GM23338 (cell line): ENCODE measurements at regions not wholly inside any gene's neighbourhood (a gene's known extent, or its start where the extent isn't known, plus 50 kb on each side); places are given as distances from the start of the nearest gene placed in this dataset.

Source experiments
- ATAC-seq: fragments of 200-7000 bp; cut with Tn5 transposase; 3 replicates; pipeline ENCODE4 v1.9.1; 2020
- DNase-seq: peaks from one replicate; pipeline ENCODE4 v3.0.0-alpha.2; 2015; ENCODE audit warnings: low spot score
- H2AFZ ChIP-seq: fragments of 200-600 bp; sonication (generic); 2 replicates; pipeline ENCODE4 v1.8.0; 2016; ENCODE audit warnings: antibody characterized with exemption, mild to moderate bottlenecking, moderate library complexity
- H3F3A ChIP-seq: fragments of 200-600 bp; sonication (generic); replicated peaks from 2 replicates; pipeline ENCODE4 v1.8.0; 2017; ENCODE audit warnings: antibody characterized with exemption, mixed run types, low read depth
- H3K27ac ChIP-seq: fragments of 200-600 bp; sonication (generic); 2 replicates; pipeline ENCODE4 v1.6.1; 2016; ENCODE audit warnings: low read depth
- H3K27me3 ChIP-seq: fragments of 200-600 bp; sonication (generic); 2 replicates; pipeline ENCODE4 v1.8.0; 2016; ENCODE audit warnings: mild to moderate bottlenecking, mixed run types, moderate library complexity; ENCODE audit not compliant: insufficient read depth
- H3K36me3 ChIP-seq: fragments of 200-600 bp; sonication (generic); 2 replicates; pipeline ENCODE4 v1.8.0; 2016; ENCODE audit warnings: mild to moderate bottlenecking; ENCODE audit not compliant: insufficient read depth
- H3K4me1 ChIP-seq: fragments of 200-600 bp; sonication (generic); 2 replicates; pipeline ENCODE4 v1.8.0; 2016; ENCODE audit warnings: mild to moderate bottlenecking, moderate library complexity; ENCODE audit not compliant: insufficient read depth
- H3K4me2 ChIP-seq: fragments of 200-600 bp; sonication (generic); 2 replicates; pipeline ENCODE4 v1.7.1; 2017; ENCODE audit warnings: mixed run types
- H3K4me3 ChIP-seq: fragments of 200-600 bp; sonication (generic); 2 replicates; pipeline ENCODE4 v1.6.1; 2016; ENCODE audit warnings: mixed run types
- H3K79me2 ChIP-seq: fragments of 200-600 bp; sonication (generic); replicated peaks from 2 replicates; pipeline ENCODE4 v1.8.0; 2017; ENCODE audit warnings: mild to moderate bottlenecking; ENCODE audit not compliant: insufficient read depth
- H3K9me2 ChIP-seq: fragments of 200-600 bp; sonication (generic); 2 replicates; pipeline ENCODE4 v1.8.0; 2017; ENCODE audit not compliant: insufficient read depth
- H4K20me1 ChIP-seq: fragments of 200-600 bp; sonication (generic); replicated peaks from 2 replicates; pipeline ENCODE4 v1.8.0; 2017; ENCODE audit warnings: mild to moderate bottlenecking; ENCODE audit not compliant: insufficient read depth
- H3K27ac Mint-ChIP-seq: 2 replicates; pipeline ENCODE4 v1.8.0; 2020; ENCODE audit warnings: inconsistent platforms, mild to moderate bottlenecking, moderate library complexity, mixed read lengths
- H3K27me3 Mint-ChIP-seq: 3 replicates; pipeline ENCODE4 v1.8.0; 2022; ENCODE audit warnings: low read depth, mild to moderate bottlenecking, moderate library complexity, mixed read lengths, inconsistent platforms; ENCODE audit not compliant: insufficient read depth, poor library complexity
- H3K36me3 Mint-ChIP-seq: 3 replicates; pipeline ENCODE4 v1.8.0; 2021; ENCODE audit warnings: low read depth, mild to moderate bottlenecking, inconsistent platforms, moderate library complexity, mixed read lengths
- H3K4me1 Mint-ChIP-seq: 3 replicates; pipeline ENCODE4 v1.8.0; 2020; ENCODE audit warnings: mild to moderate bottlenecking, inconsistent platforms, mixed read lengths
- H3K4me3 Mint-ChIP-seq: 3 replicates; pipeline ENCODE4 v1.8.0; 2021; ENCODE audit warnings: moderate library complexity, mild to moderate bottlenecking, inconsistent platforms, mixed read lengths
- H3K9me3 Mint-ChIP-seq: 3 replicates; pipeline ENCODE4 v1.8.0; 2020; ENCODE audit warnings: moderate library complexity, mild to moderate bottlenecking, inconsistent platforms, mixed read lengths
- EZH2 ChIP-seq: fragments of 200-600 bp; sonication (generic); IDR thresholded peaks from one replicate; pipeline ENCODE4 v1.8.0; 2017; ENCODE audit warnings: antibody characterized with exemption, mild to moderate bottlenecking, low read depth; ENCODE audit not compliant: unreplicated experiment
- JUNB ChIP-seq: IDR thresholded peaks from one replicate; pipeline ENCODE4 v1.6.1; 2016; ENCODE audit warnings: antibody characterized with exemption; ENCODE audit not compliant: unreplicated experiment
- POLR2AphosphoS5 ChIP-seq: IDR thresholded peaks from 2 replicates; pipeline ENCODE4 v1.6.1; 2016; ENCODE audit warnings: antibody characterized with exemption, low read depth
- TF ChIP-seq, protein P1 (sequence below): fragments of 250-450 bp; sonication (Bioruptor Pico); IDR thresholded peaks from 2 replicates; pipeline ENCODE4 v1.5.0; 2020; ENCODE audit warnings: mild to moderate bottlenecking, moderate library complexity
- TF ChIP-seq, protein P2 (sequence below): IDR thresholded peaks from one replicate; pipeline ENCODE4 v1.6.1; 2018; ENCODE audit warnings: antibody characterized with exemption; ENCODE audit not compliant: unreplicated experiment

DNA sequence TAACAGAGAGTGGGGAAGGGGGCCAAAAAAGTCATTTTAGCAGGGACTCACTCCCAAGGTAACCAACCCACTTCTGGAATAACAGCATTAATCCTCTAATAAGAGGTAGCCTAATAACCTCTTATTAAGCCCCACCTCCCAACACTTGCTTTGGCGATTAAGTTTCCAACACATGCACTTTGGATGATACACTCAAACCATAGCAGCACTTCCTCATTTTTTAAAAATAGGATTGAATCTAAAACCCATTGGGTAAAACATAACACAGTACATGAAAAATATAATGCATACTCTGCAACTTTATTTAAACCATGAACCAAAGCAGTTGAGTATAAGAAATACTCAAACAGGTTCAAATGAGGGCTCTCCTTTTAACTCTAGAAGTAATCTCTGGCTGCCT, 318.3 kb downstream of the HACE1 start (continued):
- TF ChIP-seq, protein P1, sequence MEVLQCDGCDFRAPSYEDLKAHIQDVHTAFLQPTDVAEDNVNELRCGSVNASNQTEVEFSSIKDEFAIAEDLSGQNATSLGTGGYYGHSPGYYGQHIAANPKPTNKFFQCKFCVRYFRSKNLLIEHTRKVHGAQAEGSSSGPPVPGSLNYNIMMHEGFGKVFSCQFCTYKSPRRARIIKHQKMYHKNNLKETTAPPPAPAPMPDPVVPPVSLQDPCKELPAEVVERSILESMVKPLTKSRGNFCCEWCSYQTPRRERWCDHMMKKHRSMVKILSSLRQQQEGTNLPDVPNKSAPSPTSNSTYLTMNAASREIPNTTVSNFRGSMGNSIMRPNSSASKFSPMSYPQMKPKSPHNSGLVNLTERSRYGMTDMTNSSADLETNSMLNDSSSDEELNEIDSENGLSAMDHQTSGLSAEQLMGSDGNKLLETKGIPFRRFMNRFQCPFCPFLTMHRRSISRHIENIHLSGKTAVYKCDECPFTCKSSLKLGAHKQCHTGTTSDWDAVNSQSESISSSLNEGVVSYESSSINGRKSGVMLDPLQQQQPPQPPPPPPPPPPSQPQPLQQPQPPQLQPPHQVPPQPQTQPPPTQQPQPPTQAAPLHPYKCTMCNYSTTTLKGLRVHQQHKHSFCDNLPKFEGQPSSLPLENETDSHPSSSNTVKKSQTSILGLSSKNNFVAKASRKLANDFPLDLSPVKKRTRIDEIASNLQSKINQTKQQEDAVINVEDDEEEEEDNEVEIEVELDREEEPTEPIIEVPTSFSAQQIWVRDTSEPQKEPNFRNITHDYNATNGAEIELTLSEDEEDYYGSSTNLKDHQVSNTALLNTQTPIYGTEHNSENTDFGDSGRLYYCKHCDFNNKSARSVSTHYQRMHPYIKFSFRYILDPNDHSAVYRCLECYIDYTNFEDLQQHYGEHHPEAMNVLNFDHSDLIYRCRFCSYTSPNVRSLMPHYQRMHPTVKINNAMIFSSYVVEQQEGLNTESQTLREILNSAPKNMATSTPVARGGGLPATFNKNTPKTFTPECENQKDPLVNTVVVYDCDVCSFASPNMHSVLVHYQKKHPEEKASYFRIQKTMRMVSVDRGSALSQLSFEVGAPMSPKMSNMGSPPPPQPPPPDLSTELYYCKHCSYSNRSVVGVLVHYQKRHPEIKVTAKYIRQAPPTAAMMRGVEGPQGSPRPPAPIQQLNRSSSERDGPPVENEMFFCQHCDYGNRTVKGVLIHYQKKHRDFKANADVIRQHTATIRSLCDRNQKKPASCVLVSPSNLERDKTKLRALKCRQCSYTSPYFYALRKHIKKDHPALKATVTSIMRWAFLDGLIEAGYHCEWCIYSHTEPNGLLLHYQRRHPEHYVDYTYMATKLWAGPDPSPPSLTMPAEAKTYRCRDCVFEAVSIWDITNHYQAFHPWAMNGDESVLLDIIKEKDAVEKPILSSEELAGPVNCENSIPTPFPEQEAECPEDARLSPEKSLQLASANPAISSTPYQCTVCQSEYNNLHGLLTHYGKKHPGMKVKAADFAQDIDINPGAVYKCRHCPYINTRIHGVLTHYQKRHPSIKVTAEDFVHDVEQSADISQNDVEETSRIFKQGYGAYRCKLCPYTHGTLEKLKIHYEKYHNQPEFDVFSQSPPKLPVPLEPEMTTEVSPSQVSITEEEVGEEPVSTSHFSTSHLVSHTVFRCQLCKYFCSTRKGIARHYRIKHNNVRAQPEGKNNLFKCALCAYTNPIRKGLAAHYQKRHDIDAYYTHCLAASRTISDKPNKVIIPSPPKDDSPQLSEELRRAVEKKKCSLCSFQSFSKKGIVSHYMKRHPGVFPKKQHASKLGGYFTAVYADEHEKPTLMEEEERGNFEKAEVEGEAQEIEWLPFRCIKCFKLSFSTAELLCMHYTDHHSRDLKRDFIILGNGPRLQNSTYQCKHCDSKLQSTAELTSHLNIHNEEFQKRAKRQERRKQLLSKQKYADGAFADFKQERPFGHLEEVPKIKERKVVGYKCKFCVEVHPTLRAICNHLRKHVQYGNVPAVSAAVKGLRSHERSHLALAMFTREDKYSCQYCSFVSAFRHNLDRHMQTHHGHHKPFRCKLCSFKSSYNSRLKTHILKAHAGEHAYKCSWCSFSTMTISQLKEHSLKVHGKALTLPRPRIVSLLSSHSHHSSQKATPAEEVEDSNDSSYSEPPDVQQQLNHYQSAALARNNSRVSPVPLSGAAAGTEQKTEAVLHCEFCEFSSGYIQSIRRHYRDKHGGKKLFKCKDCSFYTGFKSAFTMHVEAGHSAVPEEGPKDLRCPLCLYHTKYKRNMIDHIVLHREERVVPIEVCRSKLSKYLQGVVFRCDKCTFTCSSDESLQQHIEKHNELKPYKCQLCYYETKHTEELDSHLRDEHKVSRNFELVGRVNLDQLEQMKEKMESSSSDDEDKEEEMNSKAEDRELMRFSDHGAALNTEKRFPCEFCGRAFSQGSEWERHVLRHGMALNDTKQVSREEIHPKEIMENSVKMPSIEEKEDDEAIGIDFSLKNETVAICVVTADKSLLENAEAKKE (CRISPR knock-in tag): no peak
- TF ChIP-seq POLR2AphosphoS5 (no peak), JUNB (no peak)
- TF ChIP-seq, protein P2, sequence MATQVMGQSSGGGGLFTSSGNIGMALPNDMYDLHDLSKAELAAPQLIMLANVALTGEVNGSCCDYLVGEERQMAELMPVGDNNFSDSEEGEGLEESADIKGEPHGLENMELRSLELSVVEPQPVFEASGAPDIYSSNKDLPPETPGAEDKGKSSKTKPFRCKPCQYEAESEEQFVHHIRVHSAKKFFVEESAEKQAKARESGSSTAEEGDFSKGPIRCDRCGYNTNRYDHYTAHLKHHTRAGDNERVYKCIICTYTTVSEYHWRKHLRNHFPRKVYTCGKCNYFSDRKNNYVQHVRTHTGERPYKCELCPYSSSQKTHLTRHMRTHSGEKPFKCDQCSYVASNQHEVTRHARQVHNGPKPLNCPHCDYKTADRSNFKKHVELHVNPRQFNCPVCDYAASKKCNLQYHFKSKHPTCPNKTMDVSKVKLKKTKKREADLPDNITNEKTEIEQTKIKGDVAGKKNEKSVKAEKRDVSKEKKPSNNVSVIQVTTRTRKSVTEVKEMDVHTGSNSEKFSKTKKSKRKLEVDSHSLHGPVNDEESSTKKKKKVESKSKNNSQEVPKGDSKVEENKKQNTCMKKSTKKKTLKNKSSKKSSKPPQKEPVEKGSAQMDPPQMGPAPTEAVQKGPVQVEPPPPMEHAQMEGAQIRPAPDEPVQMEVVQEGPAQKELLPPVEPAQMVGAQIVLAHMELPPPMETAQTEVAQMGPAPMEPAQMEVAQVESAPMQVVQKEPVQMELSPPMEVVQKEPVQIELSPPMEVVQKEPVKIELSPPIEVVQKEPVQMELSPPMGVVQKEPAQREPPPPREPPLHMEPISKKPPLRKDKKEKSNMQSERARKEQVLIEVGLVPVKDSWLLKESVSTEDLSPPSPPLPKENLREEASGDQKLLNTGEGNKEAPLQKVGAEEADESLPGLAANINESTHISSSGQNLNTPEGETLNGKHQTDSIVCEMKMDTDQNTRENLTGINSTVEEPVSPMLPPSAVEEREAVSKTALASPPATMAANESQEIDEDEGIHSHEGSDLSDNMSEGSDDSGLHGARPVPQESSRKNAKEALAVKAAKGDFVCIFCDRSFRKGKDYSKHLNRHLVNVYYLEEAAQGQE: no peak

DNA sequence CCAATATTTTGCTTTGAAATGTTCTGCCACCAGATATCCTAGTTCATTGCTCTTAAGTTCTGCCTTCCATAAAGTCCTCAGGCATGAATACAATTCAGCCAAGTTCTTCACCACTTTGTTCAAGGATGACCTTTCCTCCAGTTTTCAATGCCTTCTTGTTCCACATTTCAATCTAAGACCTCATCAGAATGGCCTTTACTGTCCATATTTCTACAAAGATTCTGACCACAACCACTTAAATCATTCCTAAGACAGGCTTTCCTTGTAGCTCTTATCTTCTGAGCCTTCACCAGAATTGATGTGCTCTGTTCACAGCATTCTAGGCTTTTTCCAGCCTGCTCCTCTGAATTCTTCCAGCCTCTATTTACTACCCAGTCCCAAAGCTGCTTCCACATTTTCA, 319.0 kb downstream of the HACE1 start:
- Histone ChIP-seq H3K27ac (no peak overlapping the region), H3K36me3 (no peaks in the 10 kb centered on the region), H3K4me1 (no peaks in the 10 kb centered on the region), H2AFZ (no peak overlapping the region), H3F3A (no peaks in the 10 kb centered on the region), H3K9me2 (no peaks in the 10 kb centered on the region), H4K20me1 (no peaks in the 10 kb centered on the region), H3K4me2 (no peak overlapping the region), H3K27me3 (no peaks in the 10 kb centered on the region), H3K4me3 (no peak overlapping the region), H3K79me2 (no peaks in the 10 kb centered on the region)
- no peak for DNase-seq
- Mint-ChIP-seq H3K4me1 (no peaks in the 10 kb centered on the region; the same call in 2 of the 3 replicates), H3K36me3 (no peaks in the 10 kb centered on the region), H3K4me3 (no peak overlapping the region), H3K27me3 (no peaks in the 10 kb centered on the region), H3K9me3 (no peaks in the 10 kb centered on the region), H3K27ac (no peak overlapping the region)
- ATAC-seq: no peak
- no peak for TF ChIP-seq EZH2
- TF ChIP-seq, protein P1 (CRISPR knock-in tag): no peak
- TF ChIP-seq JUNB: no peak
